Coronary artery (tissue), 2 donors: ENCODE measurements at regions not wholly inside any gene's neighbourhood (a gene's known extent, or its start where the extent isn't known, plus 50 kb on each side); places are given as distances from the start of the nearest gene placed in this dataset.

ENCODE experiments used
- DNase-seq: peaks from one replicate; pipeline ENCODE4 v3.0.0-alpha.2; 2017; ENCODE audit warnings: low spot score
- H3K27ac ChIP-seq, 2 donors: fragments of 200-600 bp; sonication (generic); one replicate each; pipeline ENCODE4 v1.5.1; 2016 to 2019
- H3K4me3 ChIP-seq: fragments of 200-600 bp; sonication (generic); 2 replicates; pipeline ENCODE4 v1.5.1; 2016; ENCODE audit warnings: mild to moderate bottlenecking, moderate library complexity
- TF ChIP-seq, protein P1 (sequence below): fragments of 200-600 bp; sonication (generic); IDR thresholded peaks from one replicate; pipeline ENCODE4 v1.5.1; 2019; ENCODE audit warnings: antibody characterized with exemption

- no peak overlapping the region for H3K27ac ChIP-seq
- TF ChIP-seq, protein P1, sequence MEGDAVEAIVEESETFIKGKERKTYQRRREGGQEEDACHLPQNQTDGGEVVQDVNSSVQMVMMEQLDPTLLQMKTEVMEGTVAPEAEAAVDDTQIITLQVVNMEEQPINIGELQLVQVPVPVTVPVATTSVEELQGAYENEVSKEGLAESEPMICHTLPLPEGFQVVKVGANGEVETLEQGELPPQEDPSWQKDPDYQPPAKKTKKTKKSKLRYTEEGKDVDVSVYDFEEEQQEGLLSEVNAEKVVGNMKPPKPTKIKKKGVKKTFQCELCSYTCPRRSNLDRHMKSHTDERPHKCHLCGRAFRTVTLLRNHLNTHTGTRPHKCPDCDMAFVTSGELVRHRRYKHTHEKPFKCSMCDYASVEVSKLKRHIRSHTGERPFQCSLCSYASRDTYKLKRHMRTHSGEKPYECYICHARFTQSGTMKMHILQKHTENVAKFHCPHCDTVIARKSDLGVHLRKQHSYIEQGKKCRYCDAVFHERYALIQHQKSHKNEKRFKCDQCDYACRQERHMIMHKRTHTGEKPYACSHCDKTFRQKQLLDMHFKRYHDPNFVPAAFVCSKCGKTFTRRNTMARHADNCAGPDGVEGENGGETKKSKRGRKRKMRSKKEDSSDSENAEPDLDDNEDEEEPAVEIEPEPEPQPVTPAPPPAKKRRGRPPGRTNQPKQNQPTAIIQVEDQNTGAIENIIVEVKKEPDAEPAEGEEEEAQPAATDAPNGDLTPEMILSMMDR: no peak
- no peak overlapping the region for H3K4me3 ChIP-seq
- DNase-seq: no peak
These were observed 131.5 kb downstream of the TFAP2C start for GRCh38 chr20:56760610-56761009.

- no peak for DNase-seq
- Histone ChIP-seq H3K27ac (no peak overlapping the region), H3K4me3 (no peak overlapping the region)
- TF ChIP-seq, protein P1: no peak
These were observed 132.3 kb downstream of the TFAP2C start for GRCh38 chr20:56761393-56761792.

DNA sequence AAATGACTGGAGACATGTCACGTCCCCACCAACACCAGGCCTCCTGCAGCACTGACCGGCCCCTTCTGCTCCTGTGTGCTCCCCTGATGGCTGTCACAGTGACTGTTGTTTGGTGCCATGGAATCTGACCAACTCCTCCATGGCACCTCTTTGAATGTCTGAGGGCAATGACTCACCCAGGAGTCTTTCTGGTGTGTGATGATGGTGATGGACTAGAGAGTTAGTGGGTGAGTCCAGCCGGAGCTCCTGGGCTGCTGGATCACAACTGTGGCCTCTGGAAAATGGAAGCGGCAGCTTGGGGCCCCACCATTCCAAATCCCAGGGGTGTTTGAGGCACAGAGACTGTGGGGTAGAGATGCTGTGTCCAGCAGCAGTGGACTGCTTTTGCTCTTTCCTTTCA lies 133.3 kb downstream of the TFAP2C start:
- no peak overlapping the region for H3K27ac ChIP-seq
- DNase-seq: no peak
- TF ChIP-seq, protein P1: no peak
- H3K4me3 ChIP-seq: no peak overlapping the region

- Histone ChIP-seq H3K27ac (no peak overlapping the region), H3K4me3 (no peak overlapping the region)
- DNase-seq: no peak
- TF ChIP-seq, protein P1: no peak
These were observed 133.7 kb downstream of the TFAP2C start for GRCh38 chr20:56762829-56763228.

DNA sequence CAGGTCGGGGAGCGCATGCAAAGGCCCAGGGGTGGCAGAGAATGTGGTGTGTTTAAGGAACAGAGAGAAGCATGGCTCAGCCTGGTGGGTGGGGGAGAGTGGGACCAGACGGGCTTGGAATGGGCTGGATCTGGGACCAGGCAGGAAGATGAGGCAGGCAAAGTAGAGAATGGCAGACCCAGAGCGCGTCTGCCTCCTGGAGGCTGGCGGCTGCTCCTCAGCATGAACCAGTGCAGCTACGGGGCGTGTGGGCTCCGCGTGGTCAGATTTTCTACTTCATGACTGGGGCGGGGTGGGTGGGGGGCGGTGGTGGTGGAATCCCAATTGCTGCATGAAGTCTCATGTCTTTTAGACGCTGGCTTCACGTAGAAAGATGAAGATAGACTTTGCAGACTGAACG lies 135.6 kb downstream of the TFAP2C start:
- Histone ChIP-seq H3K27ac (no peak overlapping the region), H3K4me3 (no peak overlapping the region)
- DNase-seq: no peak
- TF ChIP-seq, protein P1: no peak

DNA sequence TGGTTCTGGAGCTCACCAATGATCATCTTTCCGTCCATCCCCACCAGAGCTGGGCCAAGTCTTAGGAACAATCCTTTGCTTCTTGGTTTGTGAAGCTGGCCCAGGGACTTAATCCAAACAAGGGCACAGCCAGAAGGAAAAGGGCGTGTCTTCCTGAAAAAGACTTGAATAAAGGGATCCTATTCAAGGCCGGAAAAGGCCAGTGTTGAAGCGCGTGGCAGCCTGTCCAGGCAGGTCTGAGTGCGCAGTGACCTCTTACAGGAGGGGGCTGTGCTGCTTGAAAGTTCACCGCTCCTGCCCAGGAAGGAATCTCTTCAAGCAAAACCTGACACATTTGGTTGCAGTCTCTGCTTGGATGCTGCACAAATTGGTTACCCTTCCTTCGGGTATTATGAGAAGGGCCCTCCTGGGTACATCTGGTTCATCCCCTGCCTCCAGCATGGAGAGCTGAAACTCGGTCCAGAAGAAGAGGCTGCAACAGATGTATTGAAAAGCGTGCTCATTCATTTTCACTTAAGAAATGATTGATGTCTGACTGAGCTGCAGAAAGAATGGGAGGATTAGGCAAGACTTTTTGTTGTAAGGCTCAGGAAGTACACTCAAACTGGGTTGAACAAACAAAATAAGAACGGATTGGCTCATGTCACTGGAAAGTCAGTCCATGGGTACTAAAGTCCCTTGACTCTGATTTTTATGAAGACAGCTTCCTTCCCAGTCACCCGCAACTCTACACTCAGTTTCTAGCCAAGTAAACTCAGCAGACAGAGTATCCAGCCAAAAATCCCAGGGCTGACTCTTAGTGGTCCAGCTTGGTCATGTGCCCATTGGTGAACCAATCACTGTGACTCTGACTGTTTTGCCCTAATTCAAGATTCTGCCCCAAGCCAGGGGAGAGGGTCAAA lies 136.3 kb downstream of the TFAP2C start:
- Histone ChIP-seq H3K4me3 (no peak overlapping the region), H3K27ac (no peak overlapping the region)
- no peak for DNase-seq
- TF ChIP-seq, protein P1: no peak

DNA sequence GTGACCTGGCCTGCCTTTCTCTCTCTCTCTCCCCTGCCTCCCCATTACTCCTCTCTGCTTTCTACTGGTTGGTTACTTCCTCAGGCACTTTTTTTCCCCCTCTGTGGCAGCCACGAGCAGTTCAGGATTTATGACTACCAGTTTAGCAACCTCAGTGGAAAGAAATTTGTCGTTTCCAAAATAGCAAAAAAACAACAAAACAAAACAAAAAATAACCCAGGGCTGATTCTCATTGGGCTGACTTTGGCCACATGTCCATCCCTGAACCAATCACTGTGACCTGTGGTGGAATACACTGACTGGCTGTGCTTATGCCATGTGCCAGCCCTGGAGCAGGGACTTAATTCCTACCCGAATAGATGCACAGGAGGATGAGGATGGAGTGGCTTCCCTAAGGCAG lies 137.4 kb downstream of the TFAP2C start:
- TF ChIP-seq, protein P1: no peak
- DNase-seq: no peak

More for the DNA sequence above, 137.4 kb downstream of the TFAP2C start:
- Histone ChIP-seq H3K27ac (no peak overlapping the region), H3K4me3 (no peak overlapping the region)
